Transverse colon (tissue), 4 donors: ENCODE measurements at regions not wholly inside any gene's neighbourhood (a gene's known extent, or its start where the extent isn't known, plus 50 kb on each side); places are given as distances from the start of the nearest gene placed in this dataset.

ENCODE experiments used
- DNase-seq: peaks from one replicate; pipeline ENCODE4 v3.0.0-alpha.2; 2019
- H3K27ac ChIP-seq, 4 donors: fragments of 200-600 bp; sonication (generic); 2 replicates each; pipeline ENCODE4 v1.5.1; 2016 to 2018; ENCODE audit warnings: inconsistent platforms in 4 of 4
- H3K27me3 ChIP-seq: fragments of 200-600 bp; sonication (generic); 2 replicates; pipeline ENCODE4 v1.5.1; 2017; ENCODE audit warnings: inconsistent platforms
- H3K36me3 ChIP-seq, 4 donors: fragments of 200-600 bp; sonication (generic); 2 replicates each; pipeline ENCODE4 v1.5.1; 2017 to 2019; ENCODE audit warnings: inconsistent platforms in 4 of 4
- H3K4me1 ChIP-seq, 4 donors: fragments of 200-600 bp; sonication (generic); 2 replicates each; pipeline ENCODE4 v1.5.1; 2017 to 2020; ENCODE audit warnings: inconsistent platforms in 4 of 4
- H3K4me3 ChIP-seq, 4 donors: fragments of 200-600 bp; sonication (generic); 1 replicate in 1 of 4; 2 replicates in 3 of 4; pipeline versions ENCODE4 v1.5.1 to v1.6.1; 2017 to 2019; ENCODE audit warnings: inconsistent platforms in 4 of 4
- H3K9me3 ChIP-seq, 2 donors: fragments of 200-600 bp; sonication (generic); 2 replicates each; pipeline ENCODE4 v1.5.1; 2017 to 2019; ENCODE audit warnings: inconsistent platforms in 2 of 2
- EP300 ChIP-seq: sonication (generic); formaldehyde crosslinking; IDR thresholded peaks from one replicate; pipeline ENCODE4 v1.6.1; 2017; ENCODE audit warnings: antibody characterized with exemption, low read depth
- POLR2A ChIP-seq: fragments of 450-650 bp; IDR thresholded peaks from one replicate; pipeline ENCODE4 v1.6.1; 2016; ENCODE audit warnings: antibody characterized with exemption, mild to moderate bottlenecking, moderate library complexity
- POLR2AphosphoS5 ChIP-seq, 3 donors: sonication (generic); formaldehyde crosslinking; IDR thresholded peaks; one replicate each; pipeline ENCODE4 v1.6.1; 2016; ENCODE audit warnings: antibody characterized with exemption in 3 of 3
- WGBS, 2 donors: methylation state at CpG; one replicate each; pipeline ENCODE4 v1.1.5; 2018; ENCODE audit warnings: low coverage in 1 of 2; 5-methylcytosine and 5-hydroxymethylcytosine counted together
- in situ Hi-C, 4 donors: fragments of 200-750 bp; cut with MboI; loops; one replicate each; pipeline versions ENCODE4 v1.15.0 to v1.15.1; 2017; ENCODE audit warnings: low sequenced_read_pairs in 3 of 4, low pct_ligation_motif_present in 1 of 4, low pct_unique_long_range_greater_than_20kb in 1 of 4
- intact Hi-C: fragments of 100-400 bp; cut with DNase I; formaldehyde crosslinking; loops from one replicate; pipeline ENCODE4 v1.15.1; 2023; ENCODE audit warnings: low total_unique reads
- TF ChIP-seq, protein P1 (sequence below), 5 experiments: fragments of 200-600 bp in 3 of 5; fragments of 450-650 bp in 2 of 5; sonication (generic) in 3 of 5; IDR thresholded peaks; 1 replicate in 2 of 5; 2 replicates in 3 of 5; pipeline ENCODE4 v1.5.1; 2016 to 2017; ENCODE audit warnings: antibody characterized with exemption in 5 of 5, inconsistent platforms in 3 of 5, mild to moderate bottlenecking in 2 of 5, moderate library complexity in 1 of 5

DNA sequence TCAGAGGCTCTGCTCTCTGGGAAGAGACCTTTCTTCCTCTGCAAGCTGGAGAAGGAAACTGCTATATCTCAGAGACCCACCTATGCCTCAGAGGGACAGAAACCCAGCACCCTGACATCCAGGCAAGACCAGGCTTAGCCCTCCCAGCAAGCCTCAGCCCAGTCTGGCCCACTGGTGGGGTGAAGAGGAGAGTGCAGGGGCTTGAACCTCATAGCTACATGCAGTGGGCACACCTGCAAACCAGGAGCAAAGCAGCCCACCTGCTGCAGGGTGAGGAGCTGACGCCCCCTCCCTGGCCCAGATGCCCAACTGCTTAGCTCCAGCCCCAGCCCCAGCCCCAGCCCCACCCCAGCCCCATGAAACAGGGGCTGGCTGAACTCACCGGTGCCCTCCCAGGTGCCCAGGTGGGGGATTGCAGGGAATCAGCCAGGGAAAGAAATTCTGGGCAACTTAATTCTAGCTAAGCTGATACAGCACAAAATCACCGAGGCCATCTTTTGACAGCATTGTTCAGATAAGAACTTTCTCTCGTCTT lies 246.8 kb downstream of the BUD13 start:
- in situ Hi-C loops: no loop called here

DNA sequence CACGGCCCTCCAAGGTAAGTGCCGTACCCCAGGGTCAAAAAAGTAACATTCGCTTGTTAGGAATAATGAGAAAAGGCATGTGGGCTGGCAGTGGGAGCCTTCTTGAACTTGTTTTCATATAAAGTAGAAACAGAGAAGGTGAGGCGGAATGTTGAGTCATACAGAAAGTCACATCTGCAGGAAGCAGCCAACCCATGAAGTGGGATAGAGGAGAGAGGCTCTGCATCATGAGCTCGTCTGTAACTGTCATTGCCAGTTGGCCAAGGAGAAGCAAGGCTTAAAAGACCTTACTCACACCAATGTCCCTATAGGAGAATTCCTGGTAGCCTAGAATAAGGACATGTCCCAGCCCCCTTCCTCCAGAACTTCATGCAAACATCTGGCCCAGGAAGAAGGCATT lies 253.3 kb downstream of the BUD13 start:
- 75 to 86% methylated on average over 4 to 5 of the region's 5 CpGs for WGBS, 2 donors
- TF ChIP-seq EP300 (no peak), POLR2AphosphoS5 (IDR thresholded peaks at IDR 0.05) (no peak), POLR2A (no peak)
- TF ChIP-seq, protein P1, sequence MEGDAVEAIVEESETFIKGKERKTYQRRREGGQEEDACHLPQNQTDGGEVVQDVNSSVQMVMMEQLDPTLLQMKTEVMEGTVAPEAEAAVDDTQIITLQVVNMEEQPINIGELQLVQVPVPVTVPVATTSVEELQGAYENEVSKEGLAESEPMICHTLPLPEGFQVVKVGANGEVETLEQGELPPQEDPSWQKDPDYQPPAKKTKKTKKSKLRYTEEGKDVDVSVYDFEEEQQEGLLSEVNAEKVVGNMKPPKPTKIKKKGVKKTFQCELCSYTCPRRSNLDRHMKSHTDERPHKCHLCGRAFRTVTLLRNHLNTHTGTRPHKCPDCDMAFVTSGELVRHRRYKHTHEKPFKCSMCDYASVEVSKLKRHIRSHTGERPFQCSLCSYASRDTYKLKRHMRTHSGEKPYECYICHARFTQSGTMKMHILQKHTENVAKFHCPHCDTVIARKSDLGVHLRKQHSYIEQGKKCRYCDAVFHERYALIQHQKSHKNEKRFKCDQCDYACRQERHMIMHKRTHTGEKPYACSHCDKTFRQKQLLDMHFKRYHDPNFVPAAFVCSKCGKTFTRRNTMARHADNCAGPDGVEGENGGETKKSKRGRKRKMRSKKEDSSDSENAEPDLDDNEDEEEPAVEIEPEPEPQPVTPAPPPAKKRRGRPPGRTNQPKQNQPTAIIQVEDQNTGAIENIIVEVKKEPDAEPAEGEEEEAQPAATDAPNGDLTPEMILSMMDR (IDR thresholded peaks at IDR 0.05): no peak
- Histone ChIP-seq H3K27me3 (no peaks in the 10 kb centered on the region), H3K36me3 (no peaks in the 10 kb centered on the region), H3K4me1 (no peaks in the 10 kb centered on the region), H3K4me3 (no peak overlapping the region), H3K27ac (no peak overlapping the region), H3K9me3 (no peaks in the 10 kb centered on the region)
- no peak for DNase-seq
- intact Hi-C loops (no loop called here), in situ Hi-C loops (no loop called here)

More for the DNA sequence above, 246.8 kb downstream of the BUD13 start:
- Histone ChIP-seq H3K9me3 (no peaks in the 10 kb centered on the region), H3K4me1 (no peaks in the 10 kb centered on the region), H3K27me3 (peaks cover 28% of the 10 kb centered on the region), H3K36me3 (no peaks in the 10 kb centered on the region), H3K4me3 (no peak overlapping the region), H3K27ac (no peak overlapping the region)
- 37% methylated on average over 2 of the region's 4 CpGs; no CpG with 5 or more reads in 1 of the 2 donors for WGBS, 2 donors
- DNase-seq: no peak
- TF ChIP-seq, protein P1 (IDR thresholded peaks at IDR 0.05): no peak
- intact Hi-C loops: no loop called here

DNA sequence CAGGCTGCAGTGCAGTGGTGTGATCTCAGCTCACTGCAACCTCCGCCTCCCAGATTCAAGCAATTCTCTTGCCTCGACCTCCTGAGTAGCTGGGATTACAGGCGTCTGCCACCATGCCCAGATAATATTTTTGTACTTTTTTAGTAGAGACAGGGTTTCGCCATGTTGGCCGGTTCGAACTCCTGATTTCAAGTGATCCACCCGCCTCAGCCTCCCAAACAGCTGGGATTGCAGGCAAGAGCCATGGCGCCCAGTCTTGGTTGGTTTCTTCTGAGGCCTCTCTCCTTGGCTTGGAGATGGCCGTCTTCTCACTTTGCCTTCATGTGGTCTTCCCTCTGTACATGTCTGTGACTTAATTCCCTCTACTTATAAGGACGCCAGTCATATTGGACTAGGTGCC lies 254.6 kb downstream of the BUD13 start:
- H3K4me3 ChIP-seq: no peak overlapping the region
- no peaks in the 10 kb centered on the region for H3K36me3 ChIP-seq
- H3K27ac ChIP-seq: no peak overlapping the region
- no peaks in the 10 kb centered on the region for H3K9me3 ChIP-seq
- intact Hi-C loops: no loop called here
- in situ Hi-C loops: no loop called here
- no peak for DNase-seq
- H3K27me3 ChIP-seq: no peaks in the 10 kb centered on the region
- H3K4me1 ChIP-seq: no peaks in the 10 kb centered on the region
- TF ChIP-seq, protein P1 (IDR thresholded peaks at IDR 0.05): no peak
- TF ChIP-seq POLR2AphosphoS5 (IDR thresholded peaks at IDR 0.05) (no peak), EP300 (no peak), POLR2A (no peak)
- WGBS, 2 donors: 91% methylated on average over 10 of the region's 10 CpGs

DNA sequence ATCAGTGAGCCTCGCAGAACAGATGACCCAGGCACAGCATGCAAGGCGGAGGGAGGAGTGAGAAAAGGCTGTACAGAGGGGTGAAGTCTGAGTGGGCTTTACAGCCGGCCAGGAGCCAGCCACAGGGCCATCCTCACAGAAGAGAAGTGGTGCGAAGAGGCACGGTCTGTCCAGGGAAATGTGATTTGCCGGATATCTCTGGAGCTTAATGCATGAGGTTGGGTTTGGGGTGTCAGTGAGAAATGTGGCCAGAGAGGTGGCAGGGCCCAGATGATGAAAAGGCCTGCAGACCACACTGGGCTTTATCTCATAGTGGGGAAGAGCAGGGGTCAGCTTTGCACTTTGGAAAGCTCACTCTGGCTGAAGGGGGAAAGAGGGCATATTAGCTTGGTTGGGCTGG lies 255.2 kb downstream of the BUD13 start:
- Histone ChIP-seq H3K27ac (no peak overlapping the region), H3K4me3 (no peak overlapping the region), H3K4me1 (no peaks in the 10 kb centered on the region), H3K27me3 (no peaks in the 10 kb centered on the region), H3K9me3 (no peaks in the 10 kb centered on the region), H3K36me3 (no peaks in the 10 kb centered on the region)
- DNase-seq: no peak
- intact Hi-C loops: no loop called here
- in situ Hi-C loops: no loop called here
- WGBS, 2 donors: 61 to 69% methylated on average over 6 of the region's 6 CpGs
- TF ChIP-seq POLR2A: no peak

DNA sequence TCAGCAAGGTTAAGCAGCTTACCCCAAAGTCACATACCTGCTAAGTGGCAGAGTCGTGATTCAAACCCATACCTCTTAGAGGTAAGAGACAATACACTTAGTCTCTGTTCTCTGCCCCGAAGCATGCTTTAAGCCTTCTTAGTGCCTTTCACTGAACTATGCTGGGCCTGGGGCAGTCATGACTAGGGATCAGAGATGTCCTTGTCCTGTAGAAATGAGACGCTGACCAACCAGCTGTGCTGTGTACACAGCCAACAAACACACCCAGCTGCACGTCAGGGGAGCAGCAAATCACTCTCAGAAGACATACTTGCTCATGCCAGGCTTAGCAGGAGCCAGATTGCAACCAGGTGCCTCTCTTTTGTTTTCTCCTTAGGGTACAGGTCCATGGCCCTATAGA lies 255.7 kb downstream of the BUD13 start:
- no peaks in the 10 kb centered on the region for H3K4me1 ChIP-seq
- WGBS, 2 donors: 20 to 29% methylated on average over 1 to 4 of the region's 4 CpGs
- in situ Hi-C loops: no loop called here

More for the DNA sequence above, 255.7 kb downstream of the BUD13 start:
- no peaks in the 10 kb centered on the region for H3K36me3 ChIP-seq
- no peak overlapping the region for H3K27ac ChIP-seq
- H3K9me3 ChIP-seq: no peaks in the 10 kb centered on the region
- TF ChIP-seq POLR2AphosphoS5 (IDR thresholded peaks at IDR 0.05) (no peak), POLR2A (no peak), EP300 (no peak)
- TF ChIP-seq, protein P1 (IDR thresholded peaks at IDR 0.05): no peak
- no peak for DNase-seq
- no peaks in the 10 kb centered on the region for H3K27me3 ChIP-seq
- H3K4me3 ChIP-seq: no peak overlapping the region
- intact Hi-C loops: no loop called here
